Hepatocyte (in vitro differentiated cells): ENCODE measurements at regions not wholly inside any gene's neighbourhood (a gene's known extent, or its start where the extent isn't known, plus 50 kb on each side); places are given as distances from the start of the nearest gene placed in this dataset.

Experiments
- DNase-seq: peaks from one replicate; pipeline ENCODE4 v3.0.0-alpha.2; 2016; ENCODE audit warnings: low spot score
- H2AFZ ChIP-seq: fragments of 200-600 bp; sonication (generic); 2 replicates; pipeline ENCODE4 v1.6.0; 2016; ENCODE audit warnings: antibody characterized with exemption, mild to moderate bottlenecking
- H3K27ac ChIP-seq: fragments of 200-600 bp; sonication (generic); 2 replicates; pipeline ENCODE4 v1.5.1; 2016; ENCODE audit warnings: mild to moderate bottlenecking
- H3K27me3 ChIP-seq: fragments of 200-600 bp; sonication (generic); 2 replicates; pipeline ENCODE4 v1.6.1; 2016
- H3K36me3 ChIP-seq: fragments of 200-600 bp; sonication (generic); replicated peaks from 2 replicates; pipeline ENCODE4 v1.5.1; 2016; ENCODE audit warnings: low read depth; ENCODE audit not compliant: insufficient read depth
- H3K4me1 ChIP-seq: fragments of 200-600 bp; sonication (generic); 2 replicates; pipeline ENCODE4 v1.5.1; 2016; ENCODE audit warnings: mild to moderate bottlenecking, moderate library complexity; ENCODE audit not compliant: insufficient read depth
- H3K4me2 ChIP-seq: fragments of 200-600 bp; sonication (generic); 2 replicates; pipeline ENCODE4 v1.6.0; 2016
- H3K4me3 ChIP-seq: fragments of 200-600 bp; sonication (generic); 2 replicates; pipeline ENCODE4 v1.5.1; 2016; ENCODE audit warnings: mild to moderate bottlenecking
- H3K79me2 ChIP-seq: fragments of 200-600 bp; sonication (generic); 2 replicates; pipeline ENCODE4 v1.6.0; 2017; ENCODE audit warnings: mild to moderate bottlenecking
- H3K9me2 ChIP-seq: fragments of 200-600 bp; sonication (generic); replicated peaks from 2 replicates; pipeline ENCODE4 v1.6.0; 2017; ENCODE audit warnings: mild to moderate bottlenecking; ENCODE audit not compliant: insufficient read depth
- H3K9me3 ChIP-seq: fragments of 200-600 bp; sonication (generic); 2 replicates; pipeline ENCODE4 v1.5.1; 2016; ENCODE audit warnings: low read depth, mild to moderate bottlenecking
- H4K20me1 ChIP-seq: fragments of 200-600 bp; sonication (generic); 2 replicates; pipeline ENCODE4 v1.6.0; 2016; ENCODE audit warnings: mild to moderate bottlenecking; ENCODE audit not compliant: insufficient read depth, poor library complexity, severe bottlenecking
- EZH2 ChIP-seq: fragments of 200-600 bp; sonication (generic); IDR thresholded peaks from 2 replicates; pipeline ENCODE4 v1.6.1; 2016; ENCODE audit warnings: antibody characterized with exemption, mild to moderate bottlenecking, borderline replicate concordance
- EZH2phosphoT487 ChIP-seq: fragments of 200-600 bp; sonication (generic); IDR thresholded peaks from one replicate; pipeline ENCODE4 v1.6.1; 2018; ENCODE audit warnings: antibody characterized with exemption, mild to moderate bottlenecking, low read depth, moderate library complexity; ENCODE audit not compliant: unreplicated experiment, severe bottlenecking
- WGBS: methylation state at CpG from one replicate; pipeline ENCODE4 v1.1.6; 2016; ENCODE audit warnings: low lambda C conversion rate; ENCODE audit errors: missing lambda C conversion rate; 5-methylcytosine and 5-hydroxymethylcytosine counted together
- TF ChIP-seq, protein P1 (sequence below): fragments of 200-600 bp; sonication (generic); IDR thresholded peaks from 2 replicates; pipeline ENCODE4 v1.5.1; 2016; ENCODE audit warnings: antibody characterized with exemption, mild to moderate bottlenecking; ENCODE audit not compliant: poor library complexity

- H4K20me1 ChIP-seq, result no peaks in the 10 kb centered on the region
- no peaks in the 10 kb centered on the region for H3K36me3 ChIP-seq
- no peak overlapping the region for H3K27ac ChIP-seq
- no peaks in the 10 kb centered on the region for H3K27me3 ChIP-seq
- H3K4me1 ChIP-seq, result no peaks in the 10 kb centered on the region
- H3K79me2 ChIP-seq, result no peaks in the 10 kb centered on the region
- H3K4me3 ChIP-seq, result no peak overlapping the region
- no peaks in the 10 kb centered on the region for H3K9me2 ChIP-seq
- H2AFZ ChIP-seq, result no peak overlapping the region
- DNase-seq, result no peak
- H3K4me2 ChIP-seq, result no peak overlapping the region
- H3K9me3 ChIP-seq, result no peaks in the 10 kb centered on the region
- no peak for TF ChIP-seq EZH2phosphoT487
- no peak for TF ChIP-seq EZH2
- TF ChIP-seq, protein P1, sequence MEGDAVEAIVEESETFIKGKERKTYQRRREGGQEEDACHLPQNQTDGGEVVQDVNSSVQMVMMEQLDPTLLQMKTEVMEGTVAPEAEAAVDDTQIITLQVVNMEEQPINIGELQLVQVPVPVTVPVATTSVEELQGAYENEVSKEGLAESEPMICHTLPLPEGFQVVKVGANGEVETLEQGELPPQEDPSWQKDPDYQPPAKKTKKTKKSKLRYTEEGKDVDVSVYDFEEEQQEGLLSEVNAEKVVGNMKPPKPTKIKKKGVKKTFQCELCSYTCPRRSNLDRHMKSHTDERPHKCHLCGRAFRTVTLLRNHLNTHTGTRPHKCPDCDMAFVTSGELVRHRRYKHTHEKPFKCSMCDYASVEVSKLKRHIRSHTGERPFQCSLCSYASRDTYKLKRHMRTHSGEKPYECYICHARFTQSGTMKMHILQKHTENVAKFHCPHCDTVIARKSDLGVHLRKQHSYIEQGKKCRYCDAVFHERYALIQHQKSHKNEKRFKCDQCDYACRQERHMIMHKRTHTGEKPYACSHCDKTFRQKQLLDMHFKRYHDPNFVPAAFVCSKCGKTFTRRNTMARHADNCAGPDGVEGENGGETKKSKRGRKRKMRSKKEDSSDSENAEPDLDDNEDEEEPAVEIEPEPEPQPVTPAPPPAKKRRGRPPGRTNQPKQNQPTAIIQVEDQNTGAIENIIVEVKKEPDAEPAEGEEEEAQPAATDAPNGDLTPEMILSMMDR, result no peak
Observed at GRCh38 chrX:42450228-42450627, 327.7 kb downstream of the PPP1R2C start.

DNA sequence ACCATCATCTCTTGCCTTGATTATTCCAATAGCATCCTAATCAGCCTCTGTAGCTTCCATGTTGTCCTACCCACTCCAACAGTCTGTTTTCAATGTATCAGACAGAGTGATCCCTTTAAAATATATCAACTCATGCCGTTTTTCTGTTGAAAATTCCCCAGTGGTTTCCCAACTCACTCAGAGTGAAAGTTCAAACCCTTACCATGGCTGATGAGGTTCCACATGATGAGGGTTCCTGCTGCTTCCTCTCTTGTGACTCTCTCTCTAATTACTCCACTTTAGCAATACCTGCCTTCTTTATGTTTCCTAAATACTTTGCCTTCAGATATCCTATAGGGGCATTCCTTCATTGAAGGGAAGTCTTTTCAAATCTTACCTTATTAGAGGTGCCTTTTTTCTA, 334.7 kb downstream of the PPP1R2C start:
- H3K4me3 ChIP-seq, result no peak overlapping the region
- H3K9me3 ChIP-seq, result no peaks in the 10 kb centered on the region
- TF ChIP-seq EZH2 (no peak), EZH2phosphoT487 (no peak)
- TF ChIP-seq, protein P1, result no peak
- no peaks in the 10 kb centered on the region for H3K4me1 ChIP-seq
- no peaks in the 10 kb centered on the region for H3K36me3 ChIP-seq
- H3K4me2 ChIP-seq, result no peak overlapping the region
- H3K27ac ChIP-seq, result no peak overlapping the region
- 60% methylated on average over 1 of the region's 1 CpG for WGBS
- no peaks in the 10 kb centered on the region for H4K20me1 ChIP-seq
- H3K9me2 ChIP-seq, result no peaks in the 10 kb centered on the region
- DNase-seq, result no peak
- no peaks in the 10 kb centered on the region for H3K27me3 ChIP-seq
- no peak overlapping the region for H2AFZ ChIP-seq
- no peaks in the 10 kb centered on the region for H3K79me2 ChIP-seq

- Histone ChIP-seq H3K27me3 (no peaks in the 10 kb centered on the region), H3K4me3 (no peak overlapping the region), H3K9me2 (no peaks in the 10 kb centered on the region), H3K4me1 (no peaks in the 10 kb centered on the region), H2AFZ (no peak overlapping the region), H3K4me2 (no peak overlapping the region), H3K9me3 (no peaks in the 10 kb centered on the region), H3K27ac (no peak overlapping the region), H3K79me2 (no peaks in the 10 kb centered on the region), H4K20me1 (no peaks in the 10 kb centered on the region), H3K36me3 (no peaks in the 10 kb centered on the region)
- DNase-seq, result no peak
- TF ChIP-seq EZH2, result no peak
- TF ChIP-seq, protein P1, result no peak
Observed at GRCh38 chrX:42442745-42443144, 335.2 kb downstream of the PPP1R2C start.

- WGBS, result 67% methylated on average over 1 of the region's 1 CpG
- H3K4me1 ChIP-seq, result no peaks in the 10 kb centered on the region
- H3K79me2 ChIP-seq, result no peaks in the 10 kb centered on the region
- no peak overlapping the region for H3K27ac ChIP-seq
- H3K9me2 ChIP-seq, result no peaks in the 10 kb centered on the region
- DNase-seq, result no peak
- H3K9me3 ChIP-seq, result no peaks in the 10 kb centered on the region
- H2AFZ ChIP-seq, result no peak overlapping the region
- H4K20me1 ChIP-seq, result no peaks in the 10 kb centered on the region
- H3K27me3 ChIP-seq, result no peaks in the 10 kb centered on the region
- H3K36me3 ChIP-seq, result no peaks in the 10 kb centered on the region
- no peak overlapping the region for H3K4me2 ChIP-seq
- no peak overlapping the region for H3K4me3 ChIP-seq
- no peak for TF ChIP-seq EZH2phosphoT487
- TF ChIP-seq, protein P1, result no peak
- TF ChIP-seq EZH2, result no peak
Observed at GRCh38 chrX:42437211-42437610, 340.8 kb downstream of the PPP1R2C start.
